GM12891 (cell line): ENCODE measurements at regions not wholly inside any gene's neighbourhood (a gene's known extent, or its start where the extent isn't known, plus 50 kb on each side); places are given as distances from the start of the nearest gene placed in this dataset.

Experiments
- PAX5 ChIP-seq: IDR thresholded peaks from 2 replicates; pipeline ENCODE4 v1.6.1; 2011; ENCODE audit warnings: low read length, moderate library complexity, mild to moderate bottlenecking; ENCODE audit not compliant: insufficient read depth, severe bottlenecking
- POLR2A ChIP-seq: IDR thresholded peaks from 2 replicates; pipeline ENCODE4 v1.6.1; 2011; ENCODE audit warnings: low read depth, low read length, control low read depth
- POLR2AphosphoS5 ChIP-seq: IDR thresholded peaks from 2 replicates; pipeline ENCODE4 v1.6.1; 2011; ENCODE audit warnings: low read depth, low read length, control low read depth
- POU2F2 ChIP-seq: IDR thresholded peaks from 2 replicates; pipeline ENCODE4 v1.6.1; 2011; ENCODE audit warnings: low read depth, mild to moderate bottlenecking, control low read depth, low read length, moderate library complexity
- SPI1 ChIP-seq: IDR thresholded peaks from 2 replicates; pipeline ENCODE4 v1.6.1; 2011; ENCODE audit warnings: low read depth, low read length, control low read depth
- TAF1 ChIP-seq: IDR thresholded peaks from 2 replicates; pipeline ENCODE4 v1.6.1; 2011; ENCODE audit warnings: low read depth, low read length, control low read depth

- no peak for TF ChIP-seq POLR2A
- TF ChIP-seq POLR2AphosphoS5, result no peak
- no peak for TF ChIP-seq TAF1
- TF ChIP-seq PAX5, result no peak
- no peak for TF ChIP-seq SPI1
- TF ChIP-seq POU2F2, result no peak
Measured at GRCh38 chr5:167995844-167996425, 295.5 kb upstream of the WWC1 start.
